Hepatocyte (in vitro differentiated cells): ENCODE measurements at regions not wholly inside any gene's neighbourhood (a gene's known extent, or its start where the extent isn't known, plus 50 kb on each side); places are given as distances from the start of the nearest gene placed in this dataset.

Source experiments
- EZH2phosphoT487 ChIP-seq: fragments of 200-600 bp; sonication (generic); IDR thresholded peaks from one replicate; pipeline ENCODE4 v1.6.1; 2018; ENCODE audit warnings: antibody characterized with exemption, mild to moderate bottlenecking, low read depth, moderate library complexity; ENCODE audit not compliant: unreplicated experiment, severe bottlenecking
- TF ChIP-seq, protein P1 (sequence below): fragments of 200-600 bp; sonication (generic); IDR thresholded peaks from 2 replicates; pipeline ENCODE4 v1.5.1; 2016; ENCODE audit warnings: antibody characterized with exemption, mild to moderate bottlenecking; ENCODE audit not compliant: poor library complexity

DNA sequence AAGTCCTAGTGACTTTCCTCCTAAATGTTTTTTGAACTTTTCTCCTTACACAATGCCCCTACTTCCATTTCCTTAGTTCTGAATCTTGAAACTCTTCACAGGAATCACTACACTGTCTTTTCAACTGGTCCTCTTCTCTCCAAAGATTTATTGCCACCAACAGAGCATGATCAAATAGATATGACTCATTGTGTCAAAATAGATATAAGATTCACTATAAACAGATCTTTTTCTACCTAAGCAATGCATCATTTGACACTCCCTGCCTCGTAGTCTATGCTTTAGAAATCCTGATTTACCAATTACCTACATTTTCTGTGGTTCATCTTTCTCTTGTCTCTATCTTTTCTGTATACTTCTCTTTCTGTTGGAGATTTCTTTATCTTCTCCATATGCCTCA, 789.6 kb upstream of the SLIT2 start:
- TF ChIP-seq, protein P1, sequence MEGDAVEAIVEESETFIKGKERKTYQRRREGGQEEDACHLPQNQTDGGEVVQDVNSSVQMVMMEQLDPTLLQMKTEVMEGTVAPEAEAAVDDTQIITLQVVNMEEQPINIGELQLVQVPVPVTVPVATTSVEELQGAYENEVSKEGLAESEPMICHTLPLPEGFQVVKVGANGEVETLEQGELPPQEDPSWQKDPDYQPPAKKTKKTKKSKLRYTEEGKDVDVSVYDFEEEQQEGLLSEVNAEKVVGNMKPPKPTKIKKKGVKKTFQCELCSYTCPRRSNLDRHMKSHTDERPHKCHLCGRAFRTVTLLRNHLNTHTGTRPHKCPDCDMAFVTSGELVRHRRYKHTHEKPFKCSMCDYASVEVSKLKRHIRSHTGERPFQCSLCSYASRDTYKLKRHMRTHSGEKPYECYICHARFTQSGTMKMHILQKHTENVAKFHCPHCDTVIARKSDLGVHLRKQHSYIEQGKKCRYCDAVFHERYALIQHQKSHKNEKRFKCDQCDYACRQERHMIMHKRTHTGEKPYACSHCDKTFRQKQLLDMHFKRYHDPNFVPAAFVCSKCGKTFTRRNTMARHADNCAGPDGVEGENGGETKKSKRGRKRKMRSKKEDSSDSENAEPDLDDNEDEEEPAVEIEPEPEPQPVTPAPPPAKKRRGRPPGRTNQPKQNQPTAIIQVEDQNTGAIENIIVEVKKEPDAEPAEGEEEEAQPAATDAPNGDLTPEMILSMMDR = no peak
- TF ChIP-seq EZH2phosphoT487 = no peak
